ENCODE measurements at regions not wholly inside any gene's neighbourhood (a gene's known extent, or its start where the extent isn't known, plus 50 kb on each side); places are given as distances from the start of the nearest gene placed in this dataset.

- DNase-seq (ENCODE audit: low read depth, low spot score) = no peak
- in situ Hi-C loops (cut with HindIII; ENCODE audit: low pct_unique_long_range_greater_than_20kb, low sequenced_read_pairs) = no loop called here
Measured at GRCh38 chr2:187274146-187274545, 173.9 kb downstream of the CALCRL start.

DNA sequence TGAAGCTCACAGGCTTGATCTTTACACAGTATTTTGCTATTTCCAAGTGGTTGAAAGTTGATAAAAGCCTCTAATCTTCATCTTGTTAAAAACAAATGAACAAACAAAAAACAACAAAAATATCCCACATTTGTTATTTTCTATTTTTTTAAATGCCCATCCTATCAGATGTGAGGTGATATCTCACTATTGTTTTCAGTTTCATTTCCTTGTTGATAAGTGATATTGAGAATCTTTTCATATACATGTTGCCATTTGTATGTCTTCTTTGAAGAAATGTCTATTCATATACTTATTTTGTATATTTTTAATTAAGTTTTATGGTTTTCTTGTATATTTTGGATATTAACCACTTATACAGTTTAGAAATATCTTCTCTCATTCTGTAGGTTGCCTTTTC, 175.8 kb downstream of the CALCRL start:
- in situ Hi-C loops (cut with HindIII; ENCODE audit: low pct_unique_long_range_greater_than_20kb, low sequenced_read_pairs) = no loop called here
- DNase-seq (ENCODE audit: low read depth, low spot score) = no peak

DNA sequence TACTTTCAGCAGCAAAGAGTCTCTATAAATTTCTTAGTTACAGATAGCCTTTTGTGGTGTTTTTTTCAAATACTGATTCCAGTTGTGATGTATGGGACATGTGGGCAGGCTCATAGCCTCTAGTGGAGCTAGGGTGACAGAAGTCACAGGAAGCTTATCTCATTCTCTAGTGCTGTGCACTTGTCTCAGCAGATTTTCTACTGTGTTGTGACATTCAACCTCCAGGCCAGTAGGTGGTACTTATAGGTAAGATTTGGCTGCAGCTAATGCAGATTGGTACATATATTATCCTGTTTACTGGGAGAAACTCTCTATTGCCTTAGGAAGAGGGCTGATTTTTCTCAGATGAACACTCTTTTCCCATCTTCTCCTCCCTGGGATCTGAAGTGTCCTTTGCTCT, 176.2 kb downstream of the CALCRL start:
- DNase-seq (ENCODE audit: low read depth, low spot score) = no peak
- in situ Hi-C loops (cut with HindIII; ENCODE audit: low pct_unique_long_range_greater_than_20kb, low sequenced_read_pairs) = no loop called here

DNA sequence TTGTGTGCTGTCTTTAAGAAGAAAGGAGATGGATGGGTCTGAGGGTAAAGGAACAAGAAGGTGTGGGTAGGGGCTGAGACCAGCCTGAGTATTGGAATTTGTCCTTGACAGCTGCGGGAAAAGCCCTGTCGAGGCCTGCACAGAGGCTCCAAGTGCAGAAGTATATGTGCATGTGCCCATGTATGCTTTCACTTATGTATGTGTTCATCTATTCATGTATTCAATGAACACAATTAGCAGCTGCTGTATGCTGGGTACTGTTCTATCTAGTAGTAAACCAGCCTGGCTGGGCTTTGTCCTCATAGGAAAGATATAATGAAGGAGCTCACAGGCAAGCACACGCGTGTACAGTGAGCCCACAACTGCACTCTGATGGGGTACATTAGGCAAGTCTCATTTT, 181.4 kb downstream of the CALCRL start:
- in situ Hi-C loops (cut with HindIII; ENCODE audit: low pct_unique_long_range_greater_than_20kb, low sequenced_read_pairs) = no loop called here
- DNase-seq (ENCODE audit: low read depth, low spot score) = no peak

DNA sequence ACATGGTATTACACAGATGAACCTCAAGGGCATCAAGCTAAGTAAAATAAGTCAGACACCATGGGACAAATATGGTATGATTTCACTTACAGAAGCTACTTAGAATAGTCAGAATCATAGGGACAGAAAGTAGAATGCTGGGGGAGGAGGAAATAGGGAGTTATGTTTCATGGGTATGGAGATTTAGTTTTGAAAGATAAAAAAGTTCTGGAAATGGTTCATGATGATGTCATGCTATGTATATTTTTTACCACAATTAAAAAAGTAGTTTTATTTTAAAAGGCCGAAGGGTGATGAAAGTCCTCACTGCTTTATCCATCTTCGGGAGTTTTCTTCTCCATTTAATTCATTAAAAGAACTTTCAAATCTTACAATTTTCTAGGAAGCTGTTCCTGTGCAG, 181.9 kb downstream of the CALCRL start:
- in situ Hi-C loops (cut with HindIII; ENCODE audit: low pct_unique_long_range_greater_than_20kb, low sequenced_read_pairs) = no loop called here
- DNase-seq (ENCODE audit: low read depth, low spot score) = no peak

DNA sequence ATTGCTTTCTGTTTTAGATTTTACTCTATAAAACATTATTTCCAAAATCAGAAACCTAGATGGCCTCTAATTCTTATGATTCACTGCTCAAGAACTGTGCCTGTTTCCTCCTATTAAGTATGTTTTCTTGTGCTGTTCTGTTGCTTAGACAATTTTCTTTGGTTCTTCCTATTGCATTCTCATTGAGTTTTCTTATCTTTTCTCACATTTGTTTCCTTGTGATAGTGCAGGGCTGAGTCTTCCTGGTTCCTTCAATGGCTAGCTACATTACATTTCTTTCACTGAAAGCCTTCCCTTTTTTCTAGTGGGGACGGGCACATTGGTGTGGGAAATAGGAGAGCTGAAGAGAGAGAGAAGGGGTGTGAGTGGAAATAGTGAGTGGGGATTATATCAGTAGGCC, 183.4 kb downstream of the CALCRL start:
- in situ Hi-C loops (cut with HindIII; ENCODE audit: low pct_unique_long_range_greater_than_20kb, low sequenced_read_pairs) = no loop called here
- no peak for DNase-seq (ENCODE audit: low read depth, low spot score)

- in situ Hi-C loops (cut with HindIII; ENCODE audit: low pct_unique_long_range_greater_than_20kb, low sequenced_read_pairs) = no loop called here
- no peak for DNase-seq (ENCODE audit: low read depth, low spot score)
Measured at GRCh38 chr2:187263675-187264560, 184.1 kb downstream of the CALCRL start.

DNA sequence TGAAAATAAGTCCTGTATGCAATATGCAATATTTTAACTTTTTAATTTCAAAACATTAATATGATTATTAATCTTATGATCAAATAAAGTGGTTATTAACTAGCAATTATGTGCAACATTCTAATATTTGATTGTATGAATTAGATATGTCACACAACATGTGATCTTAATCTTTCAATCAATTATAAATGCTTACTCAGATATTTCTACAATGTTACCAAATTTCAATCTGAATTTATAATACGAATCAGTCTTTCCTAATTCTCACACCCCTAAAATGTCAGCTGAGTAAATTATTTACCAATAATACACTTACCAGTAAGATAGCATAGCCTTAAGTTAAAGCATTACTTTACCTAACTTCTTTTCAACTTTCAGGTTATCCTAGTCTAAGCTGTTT, 186.3 kb downstream of the CALCRL start:
- in situ Hi-C loops (cut with HindIII; ENCODE audit: low pct_unique_long_range_greater_than_20kb, low sequenced_read_pairs) = no loop called here
- no peak for DNase-seq (ENCODE audit: low read depth, low spot score)

DNA sequence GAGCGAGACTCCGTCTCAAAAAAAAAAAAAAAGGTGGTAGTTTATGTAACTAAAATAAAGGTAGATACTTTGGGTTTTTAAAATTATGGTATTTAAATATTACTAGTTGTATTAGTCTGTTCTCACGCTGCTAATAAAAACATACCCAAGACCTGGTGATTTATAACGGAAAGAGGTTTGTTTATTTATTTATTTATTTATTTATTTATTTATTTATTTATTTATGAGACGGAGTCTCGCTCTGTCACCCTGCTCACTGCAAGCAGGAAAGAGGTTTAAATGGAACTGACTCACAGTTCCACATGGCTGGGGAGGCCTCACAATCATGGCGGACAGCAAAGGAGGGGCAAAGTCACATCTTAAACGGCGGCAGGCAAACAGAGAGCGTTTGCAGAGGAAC, 196.0 kb downstream of the CALCRL start:
- in situ Hi-C loops (cut with HindIII; ENCODE audit: low pct_unique_long_range_greater_than_20kb, low sequenced_read_pairs) = no loop called here
- no peak for DNase-seq (ENCODE audit: low read depth, low spot score)

GRCh38 chr2:187250137-187250536, 197.9 kb downstream of the CALCRL start:
- in situ Hi-C loops (cut with HindIII; ENCODE audit: low pct_unique_long_range_greater_than_20kb, low sequenced_read_pairs) = no loop called here
- DNase-seq (ENCODE audit: low read depth, low spot score) = no peak

DNA sequence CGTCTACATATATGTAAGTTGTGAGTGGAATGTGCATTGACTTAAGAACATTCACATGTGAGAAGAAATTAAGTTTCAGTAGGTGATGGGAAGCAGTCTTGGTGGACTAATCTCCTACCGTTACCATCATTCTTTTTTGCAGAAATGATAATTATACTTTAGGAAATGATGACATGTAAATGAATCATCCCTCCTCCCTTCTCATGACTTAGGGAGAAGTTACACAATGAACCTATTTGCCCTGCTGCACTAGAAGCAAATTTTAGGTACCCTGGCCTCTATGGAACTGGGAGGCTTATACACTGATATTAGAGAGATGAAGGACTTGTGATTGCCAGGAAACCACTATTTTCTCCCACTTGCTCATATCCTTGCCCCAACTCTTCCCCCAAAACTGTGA, 214.2 kb downstream of the CALCRL start:
- no peak for DNase-seq (ENCODE audit: low read depth, low spot score)
- in situ Hi-C loops (cut with HindIII; ENCODE audit: low pct_unique_long_range_greater_than_20kb, low sequenced_read_pairs) = no loop called here

DNA sequence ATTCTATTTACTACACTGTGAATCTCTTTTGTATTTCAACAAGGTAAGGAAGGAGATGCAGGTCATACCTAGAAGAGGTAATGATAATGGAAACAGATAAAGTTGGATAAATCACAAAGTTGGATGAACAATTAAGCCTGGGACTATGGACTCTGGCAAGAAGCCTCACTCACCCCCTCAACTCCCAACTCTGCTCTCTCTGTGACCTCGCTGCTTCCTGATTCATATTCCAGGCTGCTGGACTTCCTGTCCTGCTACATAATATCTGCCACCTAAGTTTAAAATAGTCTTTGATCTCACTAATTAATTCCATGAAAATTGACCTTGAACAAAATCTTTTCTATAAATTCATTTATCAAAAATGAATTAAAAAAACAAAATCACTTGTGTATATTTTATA, 215.3 kb downstream of the CALCRL start:
- in situ Hi-C loops (cut with HindIII; ENCODE audit: low pct_unique_long_range_greater_than_20kb, low sequenced_read_pairs) = no loop called here

GRCh38 chr2:187230088-187230487, 218.0 kb downstream of the CALCRL start:
- no peak for DNase-seq (ENCODE audit: low read depth, low spot score)
- in situ Hi-C loops (cut with HindIII; ENCODE audit: low pct_unique_long_range_greater_than_20kb, low sequenced_read_pairs) = no loop called here

More for the DNA sequence above, 215.3 kb downstream of the CALCRL start:
- no peak for DNase-seq (ENCODE audit: low read depth, low spot score)

DNA sequence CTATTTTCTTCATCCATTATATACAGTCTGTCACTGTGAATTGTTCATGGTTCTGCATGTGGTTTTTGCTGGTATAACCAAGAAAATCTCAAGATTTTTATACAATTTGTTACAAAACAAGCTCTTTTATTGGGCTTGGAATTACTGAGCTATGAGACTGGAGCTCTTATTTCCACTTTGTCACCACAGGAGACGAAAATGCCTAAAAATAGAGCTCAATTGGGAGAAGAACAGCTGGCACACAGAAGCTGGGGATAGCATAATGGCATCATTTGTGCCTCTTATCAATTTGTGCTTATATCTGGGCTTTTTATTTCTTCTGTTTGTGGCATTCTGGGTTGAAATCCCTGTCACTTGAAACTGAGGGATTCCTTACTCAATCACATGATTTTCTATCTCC, 219.1 kb downstream of the CALCRL start:
- DNase-seq (ENCODE audit: low read depth, low spot score) = no peak
- in situ Hi-C loops (cut with HindIII; ENCODE audit: low pct_unique_long_range_greater_than_20kb, low sequenced_read_pairs) = no loop called here

GRCh38 chr2:187224989-187225388, 223.1 kb downstream of the CALCRL start:
- DNase-seq (ENCODE audit: low read depth, low spot score) = no peak
- in situ Hi-C loops (cut with HindIII; ENCODE audit: low pct_unique_long_range_greater_than_20kb, low sequenced_read_pairs) = no loop called here

GRCh38 chr2:187220071-187220470, 228.0 kb downstream of the CALCRL start:
- no peak for DNase-seq (ENCODE audit: low read depth, low spot score)
- in situ Hi-C loops (cut with HindIII; ENCODE audit: low pct_unique_long_range_greater_than_20kb, low sequenced_read_pairs) = no loop called here

DNA sequence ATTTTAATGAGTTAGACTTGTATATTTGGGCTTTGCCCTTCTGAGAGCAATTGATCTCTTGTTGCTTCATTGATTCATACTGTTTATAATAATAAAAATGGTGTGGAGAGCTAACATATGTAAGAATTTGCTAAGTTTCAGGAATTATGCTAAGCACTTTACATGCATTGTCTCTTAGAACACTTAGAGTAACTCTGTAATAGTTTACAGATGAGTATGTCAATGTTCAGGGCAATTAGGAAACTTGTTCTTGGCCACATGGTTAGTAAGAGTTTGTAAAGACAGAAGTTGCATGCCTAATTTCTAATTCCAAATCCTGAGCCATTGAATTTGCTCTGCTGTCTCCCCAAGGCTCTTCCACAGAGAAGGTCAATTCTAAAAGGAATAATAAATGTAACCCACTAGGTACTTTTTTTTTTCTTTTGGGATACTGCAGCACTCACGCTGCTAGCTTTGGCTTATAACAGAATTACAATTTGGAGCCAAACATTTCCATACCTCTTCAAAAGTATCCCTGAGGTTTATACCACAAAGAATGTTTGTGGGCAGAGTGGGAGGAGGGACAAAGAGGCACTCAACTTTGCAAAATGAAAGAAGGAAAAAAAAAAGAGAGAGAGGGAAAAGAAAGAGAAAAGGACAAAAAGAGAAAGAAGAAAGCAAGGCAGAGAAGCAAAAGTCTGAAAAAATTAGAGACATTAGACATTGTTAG, 232.4 kb downstream of the CALCRL start:
- in situ Hi-C loops (cut with HindIII; ENCODE audit: low pct_unique_long_range_greater_than_20kb, low sequenced_read_pairs) = no loop called here
- DNase-seq (ENCODE audit: low read depth, low spot score) = no peak

- in situ Hi-C loops (cut with HindIII; ENCODE audit: low pct_unique_long_range_greater_than_20kb, low sequenced_read_pairs) = no loop called here
- no peak for DNase-seq (ENCODE audit: low read depth, low spot score)
Measured at GRCh38 chr2:187214306-187214705, 233.7 kb downstream of the CALCRL start.

GRCh38 chr2:187213798-187214197, 234.3 kb downstream of the CALCRL start:
- no peak for DNase-seq (ENCODE audit: low read depth, low spot score)
- in situ Hi-C loops (cut with HindIII; ENCODE audit: low pct_unique_long_range_greater_than_20kb, low sequenced_read_pairs) = no loop called here

Measured in SK-MEL-5 (cell line).